Liver (tissue), 8 donors: ENCODE measurements at regions not wholly inside any gene's neighbourhood (a gene's known extent, or its start where the extent isn't known, plus 50 kb on each side); places are given as distances from the start of the nearest gene placed in this dataset.

Source experiments
- DNase-seq: peaks from one replicate; pipeline ENCODE4 v3.0.0-alpha.2; 2017; ENCODE audit warnings: low spot score
- H3K27ac ChIP-seq, 2 donors: one replicate each; pipeline ENCODE4 v1.7.0; 2013; ENCODE audit warnings: inconsistent platforms in 2 of 2, low read length in 2 of 2, control low read depth in 1 of 2, low read depth in 1 of 2, mild to moderate bottlenecking in 1 of 2
- H3K27me3 ChIP-seq, 4 donors: one replicate each; pipeline versions ENCODE4 v1.6.1 to v1.7.0; 2013; ENCODE audit warnings: low read length in 3 of 4, inconsistent platforms in 1 of 4, mild to moderate bottlenecking in 1 of 4, moderate library complexity in 1 of 4; ENCODE audit not compliant: control insufficient read depth in 4 of 4, insufficient read depth in 4 of 4
- H3K36me3 ChIP-seq, 4 donors: one replicate each; pipeline versions ENCODE4 v1.6.1 to v1.7.0; 2013; ENCODE audit warnings: low read length in 3 of 4, mild to moderate bottlenecking in 3 of 4, low read depth in 1 of 4, moderate library complexity in 1 of 4; ENCODE audit not compliant: control insufficient read depth in 4 of 4, insufficient read depth in 3 of 4
- H3K4me1 ChIP-seq, 4 donors: one replicate each; pipeline versions ENCODE4 v1.6.1 to v1.7.0; 2013; ENCODE audit warnings: low read length in 3 of 4, mild to moderate bottlenecking in 3 of 4, moderate library complexity in 1 of 4; ENCODE audit not compliant: control insufficient read depth in 4 of 4, insufficient read depth in 4 of 4
- H3K4me3 ChIP-seq, 3 donors: one replicate each; pipeline versions ENCODE4 v1.6.1 to v1.7.0; 2013; ENCODE audit warnings: low read length in 3 of 3, control low read depth in 1 of 3, low read depth in 1 of 3, mild to moderate bottlenecking in 1 of 3
- H3K9ac ChIP-seq, 2 donors: one replicate each; pipeline ENCODE4 v1.7.0; 2013; ENCODE audit warnings: low read length in 2 of 2, mild to moderate bottlenecking in 2 of 2, moderate library complexity in 2 of 2, control low read depth in 1 of 2, low read depth in 1 of 2
- H3K9me3 ChIP-seq, 4 donors: one replicate each; pipeline versions ENCODE4 v1.6.1 to v1.7.0; 2013; ENCODE audit warnings: low read length in 3 of 4; ENCODE audit not compliant: control insufficient read depth in 4 of 4
- EGR1 ChIP-seq, 2 donors: IDR thresholded peaks; 2 replicates each; pipeline ENCODE4 v1.6.1; 2016 to 2018; ENCODE audit warnings: antibody characterized with exemption in 2 of 2, low read depth in 2 of 2
- FOXA1 ChIP-seq: IDR thresholded peaks from 2 replicates; pipeline ENCODE4 v1.6.1; 2016; ENCODE audit warnings: antibody characterized with exemption
- FOXA2 ChIP-seq: IDR thresholded peaks from 2 replicates; pipeline ENCODE4 v1.6.1; 2016; ENCODE audit warnings: antibody characterized with exemption
- GABPA ChIP-seq, 2 donors: IDR thresholded peaks in 1 of 2; conservative IDR thresholded peaks in 1 of 2; 2 replicates each; pipeline ENCODE4 v1.6.1; 2016; ENCODE audit warnings: antibody characterized with exemption in 2 of 2, mild to moderate bottlenecking in 1 of 2, moderate library complexity in 1 of 2
- HNF4A ChIP-seq, 2 donors: conservative IDR thresholded peaks; 2 replicates each; pipeline ENCODE4 v1.6.1; 2016; ENCODE audit warnings: antibody characterized with exemption in 2 of 2, mild to moderate bottlenecking in 2 of 2
- JUND ChIP-seq, 2 donors: IDR thresholded peaks; 2 replicates each; pipeline ENCODE4 v1.6.1; 2016; ENCODE audit warnings: antibody characterized with exemption in 2 of 2
- NR2F2 ChIP-seq: IDR thresholded peaks from 2 replicates; pipeline ENCODE4 v1.6.1; 2016; ENCODE audit warnings: antibody characterized with exemption
- RAD21 ChIP-seq, 2 donors: IDR thresholded peaks; 2 replicates each; pipeline ENCODE4 v1.6.1; 2016; ENCODE audit warnings: antibody characterized with exemption in 2 of 2, mild to moderate bottlenecking in 2 of 2
- RXRA ChIP-seq, 2 donors: IDR thresholded peaks; 2 replicates each; pipeline ENCODE4 v1.6.1; 2017 to 2018; ENCODE audit warnings: antibody characterized with exemption in 2 of 2, mild to moderate bottlenecking in 1 of 2
- SP1 ChIP-seq: IDR thresholded peaks from 2 replicates; pipeline ENCODE4 v1.6.1; 2018; ENCODE audit warnings: antibody characterized with exemption, mild to moderate bottlenecking
- TAF1 ChIP-seq: conservative IDR thresholded peaks from 2 replicates; pipeline ENCODE4 v1.6.1; 2016; ENCODE audit warnings: antibody characterized with exemption, mild to moderate bottlenecking
- YY1 ChIP-seq: IDR thresholded peaks from 2 replicates; pipeline ENCODE4 v1.6.1; 2016; ENCODE audit warnings: antibody characterized with exemption, mild to moderate bottlenecking
- WGBS: extraction: QIAGEN DNeasy Blood & Tissue Kit; methylation state at CpG from one replicate; pipeline ENCODE4 v1.1.7; 2013; 5-methylcytosine and 5-hydroxymethylcytosine counted together
- TF ChIP-seq, protein P1 (sequence below): IDR thresholded peaks from 2 replicates; pipeline ENCODE4 v1.6.1; 2016; ENCODE audit warnings: antibody characterized with exemption
- TF ChIP-seq, protein P2 (sequence below): IDR thresholded peaks from 2 replicates; pipeline ENCODE4 v1.6.1; 2016; ENCODE audit warnings: antibody characterized with exemption
- TF ChIP-seq, protein P3 (sequence below): IDR thresholded peaks from 2 replicates; pipeline ENCODE4 v1.6.1; 2016; ENCODE audit warnings: antibody characterized with exemption
- TF ChIP-seq, protein P4 (sequence below): fragments of 150-350 bp; IDR thresholded peaks from 2 replicates; pipeline ENCODE4 v1.5.1; 2017; ENCODE audit warnings: improper control_type of control experiment, low read depth, low read length; ENCODE audit not compliant: missing input control
- TF ChIP-seq, protein P5 (sequence below): IDR thresholded peaks from 2 replicates; pipeline ENCODE4 v1.6.1; 2016; ENCODE audit warnings: antibody characterized with exemption, mild to moderate bottlenecking
- donor health status: healthy.
- donor health status: healthy.
- donor health status: healthy.
- donor health status: healthy.
- donor health status: healthy.

DNA sequence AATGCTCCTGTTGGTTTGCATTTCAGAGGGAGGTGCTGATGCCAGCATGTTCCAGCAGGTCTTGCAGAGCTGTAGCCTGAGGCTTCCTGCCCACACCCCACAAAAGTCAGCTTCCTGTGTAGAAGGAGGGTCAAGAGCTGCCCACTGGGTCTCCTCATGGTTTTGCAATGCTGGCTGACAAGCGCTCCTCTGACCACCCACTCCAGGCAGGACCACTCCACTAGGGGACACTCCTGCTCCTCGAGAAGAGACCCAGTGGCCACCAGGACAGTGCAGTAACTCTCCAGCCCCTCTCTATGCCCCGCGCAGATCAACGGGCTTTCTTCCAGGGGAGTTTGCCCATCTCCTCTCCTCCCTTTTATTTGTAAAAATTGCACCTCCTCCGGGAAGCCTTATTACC lies 72.9 kb upstream of the UQCRFS1 start:
- H3K9ac ChIP-seq, result no peak overlapping the region
- H3K27ac ChIP-seq, result no peak overlapping the region
- no peaks in the 10 kb centered on the region for H3K36me3 ChIP-seq
- peaks cover 0 to 4% (median 2%) of the 10 kb centered on the region in 4 donors for H3K9me3 ChIP-seq
- WGBS, result 28% methylated on average over 6 of the region's 6 CpGs
- H3K4me3 ChIP-seq, result no peak overlapping the region
- H3K27me3 ChIP-seq, result peaks cover 0 to 3% (median 0%) of the 10 kb centered on the region in 4 donors
- no peaks in the 10 kb centered on the region for H3K4me1 ChIP-seq
- no peak for DNase-seq
- TF ChIP-seq TAF1 (no peak), FOXA1 (no peak), HNF4A (conservative IDR thresholded peaks at IDR 0.05) (no peak), NR2F2 (no peak), YY1 (no peak), GABPA (IDR thresholded peaks at IDR 0.05 in 1 of 2, conservative IDR thresholded peaks at IDR 0.05 in 1 of 2) (no peak), FOXA2 (no peak), JUND (IDR thresholded peaks at IDR 0.05) (no peak), RXRA (IDR thresholded peaks at IDR 0.05) (no peak), EGR1 (IDR thresholded peaks at IDR 0.05; ENCODE audit: low read depth in 2 of 2) (no peak)
- TF ChIP-seq, protein P1, sequence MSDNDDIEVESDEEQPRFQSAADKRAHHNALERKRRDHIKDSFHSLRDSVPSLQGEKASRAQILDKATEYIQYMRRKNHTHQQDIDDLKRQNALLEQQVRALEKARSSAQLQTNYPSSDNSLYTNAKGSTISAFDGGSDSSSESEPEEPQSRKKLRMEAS, result no peak
- TF ChIP-seq, protein P2, sequence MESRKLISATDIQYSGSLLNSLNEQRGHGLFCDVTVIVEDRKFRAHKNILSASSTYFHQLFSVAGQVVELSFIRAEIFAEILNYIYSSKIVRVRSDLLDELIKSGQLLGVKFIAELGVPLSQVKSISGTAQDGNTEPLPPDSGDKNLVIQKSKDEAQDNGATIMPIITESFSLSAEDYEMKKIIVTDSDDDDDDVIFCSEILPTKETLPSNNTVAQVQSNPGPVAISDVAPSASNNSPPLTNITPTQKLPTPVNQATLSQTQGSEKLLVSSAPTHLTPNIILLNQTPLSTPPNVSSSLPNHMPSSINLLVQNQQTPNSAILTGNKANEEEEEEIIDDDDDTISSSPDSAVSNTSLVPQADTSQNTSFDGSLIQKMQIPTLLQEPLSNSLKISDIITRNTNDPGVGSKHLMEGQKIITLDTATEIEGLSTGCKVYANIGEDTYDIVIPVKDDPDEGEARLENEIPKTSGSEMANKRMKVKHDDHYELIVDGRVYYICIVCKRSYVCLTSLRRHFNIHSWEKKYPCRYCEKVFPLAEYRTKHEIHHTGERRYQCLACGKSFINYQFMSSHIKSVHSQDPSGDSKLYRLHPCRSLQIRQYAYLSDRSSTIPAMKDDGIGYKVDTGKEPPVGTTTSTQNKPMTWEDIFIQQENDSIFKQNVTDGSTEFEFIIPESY, result no peak
- TF ChIP-seq, protein P3, sequence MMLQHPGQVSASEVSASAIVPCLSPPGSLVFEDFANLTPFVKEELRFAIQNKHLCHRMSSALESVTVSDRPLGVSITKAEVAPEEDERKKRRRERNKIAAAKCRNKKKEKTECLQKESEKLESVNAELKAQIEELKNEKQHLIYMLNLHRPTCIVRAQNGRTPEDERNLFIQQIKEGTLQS, result no peak
- TF ChIP-seq, protein P4, sequence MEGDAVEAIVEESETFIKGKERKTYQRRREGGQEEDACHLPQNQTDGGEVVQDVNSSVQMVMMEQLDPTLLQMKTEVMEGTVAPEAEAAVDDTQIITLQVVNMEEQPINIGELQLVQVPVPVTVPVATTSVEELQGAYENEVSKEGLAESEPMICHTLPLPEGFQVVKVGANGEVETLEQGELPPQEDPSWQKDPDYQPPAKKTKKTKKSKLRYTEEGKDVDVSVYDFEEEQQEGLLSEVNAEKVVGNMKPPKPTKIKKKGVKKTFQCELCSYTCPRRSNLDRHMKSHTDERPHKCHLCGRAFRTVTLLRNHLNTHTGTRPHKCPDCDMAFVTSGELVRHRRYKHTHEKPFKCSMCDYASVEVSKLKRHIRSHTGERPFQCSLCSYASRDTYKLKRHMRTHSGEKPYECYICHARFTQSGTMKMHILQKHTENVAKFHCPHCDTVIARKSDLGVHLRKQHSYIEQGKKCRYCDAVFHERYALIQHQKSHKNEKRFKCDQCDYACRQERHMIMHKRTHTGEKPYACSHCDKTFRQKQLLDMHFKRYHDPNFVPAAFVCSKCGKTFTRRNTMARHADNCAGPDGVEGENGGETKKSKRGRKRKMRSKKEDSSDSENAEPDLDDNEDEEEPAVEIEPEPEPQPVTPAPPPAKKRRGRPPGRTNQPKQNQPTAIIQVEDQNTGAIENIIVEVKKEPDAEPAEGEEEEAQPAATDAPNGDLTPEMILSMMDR, result no peak
- TF ChIP-seq, protein P5, sequence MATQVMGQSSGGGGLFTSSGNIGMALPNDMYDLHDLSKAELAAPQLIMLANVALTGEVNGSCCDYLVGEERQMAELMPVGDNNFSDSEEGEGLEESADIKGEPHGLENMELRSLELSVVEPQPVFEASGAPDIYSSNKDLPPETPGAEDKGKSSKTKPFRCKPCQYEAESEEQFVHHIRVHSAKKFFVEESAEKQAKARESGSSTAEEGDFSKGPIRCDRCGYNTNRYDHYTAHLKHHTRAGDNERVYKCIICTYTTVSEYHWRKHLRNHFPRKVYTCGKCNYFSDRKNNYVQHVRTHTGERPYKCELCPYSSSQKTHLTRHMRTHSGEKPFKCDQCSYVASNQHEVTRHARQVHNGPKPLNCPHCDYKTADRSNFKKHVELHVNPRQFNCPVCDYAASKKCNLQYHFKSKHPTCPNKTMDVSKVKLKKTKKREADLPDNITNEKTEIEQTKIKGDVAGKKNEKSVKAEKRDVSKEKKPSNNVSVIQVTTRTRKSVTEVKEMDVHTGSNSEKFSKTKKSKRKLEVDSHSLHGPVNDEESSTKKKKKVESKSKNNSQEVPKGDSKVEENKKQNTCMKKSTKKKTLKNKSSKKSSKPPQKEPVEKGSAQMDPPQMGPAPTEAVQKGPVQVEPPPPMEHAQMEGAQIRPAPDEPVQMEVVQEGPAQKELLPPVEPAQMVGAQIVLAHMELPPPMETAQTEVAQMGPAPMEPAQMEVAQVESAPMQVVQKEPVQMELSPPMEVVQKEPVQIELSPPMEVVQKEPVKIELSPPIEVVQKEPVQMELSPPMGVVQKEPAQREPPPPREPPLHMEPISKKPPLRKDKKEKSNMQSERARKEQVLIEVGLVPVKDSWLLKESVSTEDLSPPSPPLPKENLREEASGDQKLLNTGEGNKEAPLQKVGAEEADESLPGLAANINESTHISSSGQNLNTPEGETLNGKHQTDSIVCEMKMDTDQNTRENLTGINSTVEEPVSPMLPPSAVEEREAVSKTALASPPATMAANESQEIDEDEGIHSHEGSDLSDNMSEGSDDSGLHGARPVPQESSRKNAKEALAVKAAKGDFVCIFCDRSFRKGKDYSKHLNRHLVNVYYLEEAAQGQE, result no peak

DNA sequence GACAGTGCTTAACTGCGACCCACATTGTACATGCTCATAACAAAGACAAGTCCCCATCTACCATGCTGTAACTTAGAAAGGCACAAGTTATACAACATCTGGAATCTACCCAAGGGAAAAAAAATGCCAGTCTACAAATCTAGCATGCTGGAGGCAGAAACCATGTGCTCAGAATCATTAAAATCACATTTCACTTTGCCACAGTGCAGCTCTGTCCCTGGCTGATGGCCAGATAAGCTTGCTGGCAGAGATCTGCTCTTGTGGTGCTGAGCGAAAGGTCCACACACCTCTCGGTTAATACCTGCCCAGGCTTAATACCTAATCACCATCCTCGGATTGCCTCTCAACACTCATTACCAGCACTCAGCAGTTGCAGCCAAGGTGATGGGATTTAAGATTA lies 74.1 kb upstream of the UQCRFS1 start:
- Histone ChIP-seq H3K27ac (no peak overlapping the region), H3K27me3 (peaks cover 0 to 3% (median 0%) of the 10 kb centered on the region in 4 donors), H3K4me3 (no peak overlapping the region), H3K36me3 (no peaks in the 10 kb centered on the region), H3K4me1 (no peaks in the 10 kb centered on the region), H3K9ac (no peak overlapping the region), H3K9me3 (peaks cover 0 to 4% (median 2%) of the 10 kb centered on the region in 4 donors)
- 65% methylated on average over 4 of the region's 4 CpGs for WGBS
- DNase-seq, result no peak
- TF ChIP-seq, protein P4, result no peak
- TF ChIP-seq JUND (IDR thresholded peaks at IDR 0.05) (no peak), GABPA (IDR thresholded peaks at IDR 0.05 in 1 of 2, conservative IDR thresholded peaks at IDR 0.05 in 1 of 2) (no peak), RAD21 (IDR thresholded peaks at IDR 0.05) (no peak), NR2F2 (no peak), SP1 (no peak), HNF4A (conservative IDR thresholded peaks at IDR 0.05) (no peak), FOXA2 (no peak)
- TF ChIP-seq, protein P5, result no peak
